GM12892 (cell line): ENCODE measurements at regions not wholly inside any gene's neighbourhood (a gene's known extent, or its start where the extent isn't known, plus 50 kb on each side); places are given as distances from the start of the nearest gene placed in this dataset.

Experiments
- POLR2A ChIP-seq: IDR thresholded peaks from 2 replicates; pipeline ENCODE4 v1.6.1; 2011; ENCODE audit warnings: low read depth, low read length, control low read depth
- POLR2AphosphoS5 ChIP-seq: IDR thresholded peaks from 2 replicates; pipeline ENCODE4 v1.6.1; 2011; ENCODE audit warnings: low read depth, low read length, control low read depth

GRCh38 chr12:43106355-43106754 lies 445.6 kb downstream of the ADAMTS20 start:
- TF ChIP-seq POLR2AphosphoS5 = no peak
- TF ChIP-seq POLR2A = no peak
